Middle frontal gyrus (tissue), 1 donor: ENCODE measurements at regions not wholly inside any gene's neighbourhood (a gene's known extent, or its start where the extent isn't known, plus 50 kb on each side); places are given as distances from the start of the nearest gene placed in this dataset.
"Not testable (repeated sequence)": the region's sequence is repeated elsewhere in the genome, so short reads cannot be mapped to it uniquely, and the experiment has no call there.

Experiments used
- DNase-seq: peaks from one replicate; pipeline ENCODE4 v3.0.0-alpha.2; 2015; ENCODE audit warnings: low spot score; ENCODE audit errors: extremely low spot score

- no peak for DNase-seq
These were observed 562.9 kb upstream of the CBLB start for GRCh38 chr3:106431721-106432120.

GRCh38 chr3:106435899-106436453, 567.2 kb upstream of the CBLB start:
- DNase-seq = no peak

GRCh38 chr3:106438887-106439286, 570.1 kb upstream of the CBLB start:
- no peak for DNase-seq

- DNase-seq = no peak
These were observed 571.9 kb upstream of the CBLB start for GRCh38 chr3:106440672-106441071.

GRCh38 chr3:106446271-106446670, 577.5 kb upstream of the CBLB start:
- DNase-seq = no peak

GRCh38 chr3:106447723-106448301, 579.0 kb upstream of the CBLB start:
- no peak for DNase-seq

GRCh38 chr3:106448372-106448966, 579.7 kb upstream of the CBLB start:
- not testable (repeated sequence) for DNase-seq

GRCh38 chr3:106452096-106452495, 583.3 kb upstream of the CBLB start:
- no peak for DNase-seq

GRCh38 chr3:106454497-106454896, 585.7 kb upstream of the CBLB start:
- DNase-seq = no peak

- peak; percentile 11 for DNase-seq
These were observed 588.7 kb upstream of the CBLB start for GRCh38 chr3:106457281-106458180.

GRCh38 chr3:106458952-106459351, 590.1 kb upstream of the CBLB start:
- no peak for DNase-seq

GRCh38 chr3:106466881-106467280, 598.1 kb upstream of the CBLB start:
- no peak for DNase-seq

GRCh38 chr3:106473576-106474475, 605.0 kb upstream of the CBLB start:
- DNase-seq = no peak

- DNase-seq = no peak
These were observed 613.6 kb upstream of the CBLB start for GRCh38 chr3:106482451-106482850.

- no peak for DNase-seq
These were observed 616.4 kb upstream of the CBLB start for GRCh38 chr3:106485217-106485616.

GRCh38 chr3:106485802-106486201, 617.0 kb upstream of the CBLB start:
- no peak for DNase-seq

- DNase-seq = not testable (repeated sequence)
These were observed 618.3 kb upstream of the CBLB start for GRCh38 chr3:106486945-106487639.

GRCh38 chr3:106488331-106488730, 619.5 kb upstream of the CBLB start:
- no peak for DNase-seq

- DNase-seq = no peak
These were observed 623.0 kb upstream of the CBLB start for GRCh38 chr3:106491796-106492195.

- DNase-seq = no peak
These were observed 639.6 kb upstream of the CBLB start for GRCh38 chr3:106508331-106508893.
